HG03342 (cell line): ENCODE measurements at regions not wholly inside any gene's neighbourhood (a gene's known extent, or its start where the extent isn't known, plus 50 kb on each side); places are given as distances from the start of the nearest gene placed in this dataset.
"Not testable (repeated sequence)": the region's sequence is repeated elsewhere in the genome, so short reads cannot be mapped to it uniquely, and the experiment has no call there.

Source experiments
- ATAC-seq: cut with Tn5 transposase; IDR thresholded peaks from one replicate; pipeline ENCODE4 v1.9.1; 2021; ENCODE audit warnings: mild to moderate bottlenecking, moderate library complexity; ENCODE audit not compliant: unreplicated experiment

DNA sequence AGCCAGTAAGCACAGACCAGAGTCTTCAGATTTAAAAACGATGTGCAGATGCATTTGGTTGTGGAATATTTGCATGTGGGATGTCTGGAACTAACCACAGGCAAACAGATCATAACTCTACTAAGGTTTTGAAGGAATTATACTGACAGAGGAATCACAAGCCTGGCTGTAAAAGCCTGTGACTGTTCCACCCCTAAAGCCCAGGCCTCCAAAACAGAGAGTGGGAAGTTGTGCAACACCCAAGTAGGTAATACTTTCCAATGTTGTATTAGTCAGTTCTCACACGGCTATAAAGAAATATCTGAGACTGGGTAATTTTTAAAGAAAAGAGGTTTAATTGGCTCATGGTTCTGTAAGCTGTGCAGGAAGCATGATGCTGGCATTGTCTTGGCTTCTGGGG, 68.1 kb upstream of the DCD start:
- no peak for ATAC-seq

DNA sequence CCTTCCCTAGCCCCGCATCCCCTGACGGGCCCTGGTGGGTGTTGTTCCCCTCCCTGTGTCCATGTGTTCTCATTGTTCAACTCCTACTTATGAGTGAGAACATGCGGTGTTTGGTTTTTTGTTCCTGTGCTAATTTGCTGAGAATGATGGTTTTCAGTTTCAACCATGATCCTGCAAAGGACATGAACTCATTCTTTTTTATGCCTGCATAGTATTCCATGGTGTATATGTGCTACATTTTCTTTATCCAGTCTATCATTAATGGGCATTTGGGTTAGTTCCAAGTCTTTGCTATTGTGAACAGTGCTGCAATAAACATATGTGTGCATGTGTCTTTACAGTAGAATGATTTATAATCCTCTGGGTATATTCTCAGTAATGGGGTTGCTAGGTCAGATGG, 65.7 kb upstream of the DCD start:
- not testable (repeated sequence) for ATAC-seq

DNA sequence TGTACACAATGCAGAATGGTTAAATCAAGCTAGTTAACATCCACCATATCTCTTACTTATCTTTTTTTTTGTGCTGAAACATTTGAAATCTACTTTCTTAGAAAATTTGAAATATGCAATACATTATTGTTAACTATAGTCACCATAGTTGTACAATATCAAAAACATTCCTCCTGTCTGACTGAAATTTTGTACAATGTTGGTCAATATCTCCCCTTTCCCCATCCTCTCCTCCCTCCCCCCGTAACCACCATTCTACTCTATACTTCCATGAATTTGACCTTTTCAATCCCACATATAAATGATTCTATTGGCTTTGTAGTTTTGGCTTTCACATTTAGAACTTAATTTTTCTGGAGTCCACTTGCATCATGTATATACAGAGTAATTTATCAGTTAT, 63.5 kb upstream of the DCD start:
- no peak for ATAC-seq

DNA sequence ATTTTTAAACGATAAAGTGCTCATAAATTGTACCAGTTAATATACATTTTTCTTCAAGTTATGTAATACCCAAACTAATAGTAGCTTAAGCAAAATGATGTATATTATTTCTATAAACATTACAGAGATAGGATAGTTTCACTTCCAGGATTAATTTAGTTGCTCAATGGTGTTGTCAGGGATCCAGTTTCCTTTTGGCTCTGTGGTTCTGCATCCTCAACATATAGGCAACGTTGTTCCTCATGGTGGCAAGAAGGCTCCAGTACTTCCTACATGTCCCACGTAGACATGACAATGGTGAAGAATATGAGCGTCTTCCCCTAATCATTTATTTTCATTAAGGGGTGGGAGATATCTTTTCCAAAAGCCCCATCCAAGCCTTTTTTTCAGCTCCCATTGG, 60.7 kb upstream of the DCD start:
- no peak for ATAC-seq

DNA sequence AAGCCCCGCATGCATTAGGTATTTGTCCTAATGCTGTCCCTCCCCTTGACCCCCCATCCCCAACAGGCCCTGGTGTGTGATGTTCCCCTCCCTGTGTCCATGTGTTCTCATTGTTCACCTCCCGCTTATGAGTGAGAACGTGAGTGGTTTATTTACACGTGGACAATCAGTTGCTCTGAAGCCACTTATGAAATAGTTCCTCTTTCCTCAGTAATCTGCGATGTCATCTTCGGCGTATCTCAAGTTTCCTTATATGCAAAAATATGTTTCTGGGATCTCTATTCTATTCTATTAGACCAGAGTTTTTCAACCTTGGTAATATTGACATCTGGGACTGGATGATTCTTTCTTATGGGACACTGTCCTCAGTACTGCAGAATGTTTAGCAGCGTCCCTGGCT, 56.0 kb upstream of the DCD start:
- no peak for ATAC-seq

DNA sequence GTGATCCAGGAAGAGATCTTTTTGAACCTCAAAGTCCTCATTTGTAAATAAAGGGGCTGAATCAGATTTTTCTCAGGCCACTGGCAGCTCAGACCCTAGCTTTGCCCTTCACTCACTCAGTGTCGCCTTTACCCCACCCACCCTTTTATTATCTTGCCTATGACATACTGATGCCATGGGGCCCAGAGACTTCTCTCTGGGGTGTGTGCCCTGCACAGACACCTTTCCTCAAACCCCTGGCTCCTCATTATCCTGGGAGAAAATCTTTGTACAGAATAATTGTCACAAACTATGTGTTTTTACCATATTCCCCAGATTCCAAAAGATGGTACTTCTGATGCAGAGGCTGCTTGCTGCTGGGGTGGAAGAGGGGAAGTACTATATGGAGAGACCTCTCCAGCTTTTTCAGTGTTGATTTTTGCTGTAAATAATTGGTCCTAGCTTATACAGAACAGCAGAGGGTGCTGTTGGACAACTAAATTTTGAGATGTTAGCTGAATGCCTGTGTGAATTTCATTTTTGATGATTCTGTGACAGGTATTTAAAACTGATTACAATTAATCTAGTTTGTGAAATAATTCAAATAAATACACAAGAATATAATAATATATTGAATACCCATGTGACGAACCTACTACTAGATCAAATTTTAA, 53.9 kb upstream of the DCD start:
- ATAC-seq, result peak; percentile 55

DNA sequence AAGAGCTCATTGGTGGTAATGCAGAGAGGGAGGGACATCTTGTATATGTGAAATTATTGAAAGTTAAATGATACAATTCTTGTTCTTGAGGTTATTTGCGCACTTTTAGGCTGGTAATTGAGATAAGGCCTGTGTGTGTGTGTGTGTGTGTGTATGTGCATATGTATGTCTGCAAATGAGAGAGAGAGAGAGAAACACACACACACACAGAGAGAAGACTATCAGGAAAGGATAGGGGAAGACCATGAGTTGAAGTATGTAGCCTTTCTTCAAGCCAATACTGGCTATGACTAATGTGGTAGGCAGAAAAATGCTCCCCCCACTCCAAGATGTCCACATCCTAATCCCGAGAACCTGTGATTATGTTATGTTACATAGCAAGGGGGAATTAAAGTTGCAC, 52.7 kb upstream of the DCD start:
- ATAC-seq, result no peak

DNA sequence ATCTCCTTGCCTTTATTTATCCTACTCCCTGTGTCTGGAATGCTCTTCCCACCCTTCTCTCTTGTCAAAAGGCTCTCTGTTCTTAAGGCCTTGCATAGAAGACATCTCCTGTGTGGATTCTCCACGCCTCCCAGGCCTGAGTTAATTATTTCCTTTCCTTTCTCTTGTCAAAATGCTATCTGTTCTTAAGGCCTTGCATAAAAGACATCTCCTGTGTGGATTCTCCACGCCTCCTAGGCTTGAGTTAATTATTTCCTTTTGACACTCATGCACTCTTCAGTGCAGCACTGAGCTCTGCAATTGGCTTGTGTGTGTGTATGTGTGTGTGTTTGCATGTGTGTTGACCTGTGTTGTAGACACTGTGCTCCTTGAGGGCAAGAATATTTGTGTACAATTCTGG, 52.1 kb upstream of the DCD start:
- ATAC-seq, result no peak
